H1 (cell line): ENCODE measurements at regions not wholly inside any gene's neighbourhood (a gene's known extent, or its start where the extent isn't known, plus 50 kb on each side); places are given as distances from the start of the nearest gene placed in this dataset.

Experiments
- TAF7 ChIP-seq: optimal IDR thresholded peaks from 2 replicates; pipeline ENCODE3; 2011; ENCODE audit warnings: low read depth, mild to moderate bottlenecking, inconsistent platforms, low read length, moderate library complexity, borderline replicate concordance
- TBP ChIP-seq: IDR thresholded peaks from 2 replicates; pipeline ENCODE4 v1.6.1; 2011; ENCODE audit warnings: low read depth, low read length, improper control_type of control experiment

GRCh38 chr2:4464634-4465266 is 761.4 kb downstream of the DCDC2C start (continued):
- TF ChIP-seq TBP = no peak
- TF ChIP-seq TAF7 = no peak
